RCC 7860 (cell line): ENCODE measurements at regions not wholly inside any gene's neighbourhood (a gene's known extent, or its start where the extent isn't known, plus 50 kb on each side); places are given as distances from the start of the nearest gene placed in this dataset.
A peak's percentile ranks its signal among the peaks of the same experiment; 100 is the strongest.
"Not testable (repeated sequence)": the region's sequence is repeated elsewhere in the genome, so short reads cannot be mapped to it uniquely, and the experiment has no call there.

ENCODE experiments used
- DNase-seq: peaks from one replicate; pipeline ENCODE4 v3.0.0-alpha.2; 2015; ENCODE audit warnings: low spot score
- FAIRE-seq: peaks from 2 replicates; lab custom pipeline; 2012; peaks lifted over from hg19 to GRCh38; lab: Jason Lieb, UNC

DNA sequence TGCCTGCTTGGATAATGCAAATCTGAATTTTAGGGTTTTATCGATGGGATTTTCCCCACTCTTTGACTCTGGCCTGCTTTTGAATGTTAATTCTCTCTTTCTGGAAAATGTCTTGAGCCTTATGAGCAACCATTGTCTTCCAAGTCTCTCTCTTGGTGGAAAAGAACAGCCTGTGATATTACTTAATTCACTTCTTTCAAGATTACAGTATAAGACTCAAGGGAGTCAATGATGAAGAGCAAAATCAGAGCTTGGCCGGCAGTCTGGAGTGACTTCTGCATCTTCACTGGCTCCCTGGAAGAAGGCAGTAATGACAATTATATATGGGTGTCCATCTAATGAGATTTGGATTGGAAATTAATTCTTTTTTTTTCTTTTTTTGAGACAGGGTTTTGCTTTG lies 122.9 kb upstream of the ZEB2 start:
- FAIRE-seq: no peak

DNA sequence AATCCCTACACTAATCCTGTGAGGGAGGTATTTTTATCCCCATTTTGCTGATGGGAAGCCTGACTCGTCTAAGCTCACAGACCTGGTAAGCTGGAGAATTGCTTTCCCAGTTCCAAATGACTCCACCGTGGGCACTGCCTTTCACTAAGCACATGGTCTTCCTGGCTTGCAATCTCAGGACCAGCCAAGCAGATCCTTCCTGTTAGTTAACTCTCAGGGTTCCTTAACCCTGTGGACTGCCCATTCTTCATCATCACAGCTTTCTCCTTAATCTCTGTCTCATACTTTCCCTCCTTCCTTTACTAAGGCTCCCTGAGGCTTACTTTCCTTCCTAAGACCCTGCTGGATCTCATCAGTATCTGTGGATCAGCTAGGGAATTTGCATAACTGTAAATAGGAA lies 122.2 kb upstream of the ZEB2 start:
- DNase-seq: peak; percentile 37
- no peak for FAIRE-seq

More for the DNA sequence above, 122.9 kb upstream of the ZEB2 start:
- DNase-seq: no peak

DNA sequence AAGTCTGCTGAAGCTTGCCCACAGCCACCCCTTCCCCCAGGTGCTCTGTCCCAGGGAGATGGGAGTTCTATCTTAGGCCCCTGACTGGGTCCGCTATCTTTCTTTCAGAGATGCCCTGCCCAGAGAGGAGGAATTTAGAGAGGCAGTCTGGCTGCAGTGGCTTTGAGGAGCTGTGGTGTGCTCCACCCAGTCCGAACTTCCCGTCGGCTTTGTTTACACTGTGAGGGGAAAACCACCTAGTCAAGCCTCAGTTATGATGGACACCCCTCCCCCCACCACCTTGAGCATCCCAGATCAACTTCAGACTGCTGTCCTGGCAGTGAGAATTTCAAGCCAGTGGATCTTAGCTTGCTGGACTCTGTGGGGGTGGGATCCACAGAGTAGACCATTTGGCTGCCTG lies 118.3 kb upstream of the ZEB2 start:
- not testable (repeated sequence) for DNase-seq, FAIRE-seq

DNA sequence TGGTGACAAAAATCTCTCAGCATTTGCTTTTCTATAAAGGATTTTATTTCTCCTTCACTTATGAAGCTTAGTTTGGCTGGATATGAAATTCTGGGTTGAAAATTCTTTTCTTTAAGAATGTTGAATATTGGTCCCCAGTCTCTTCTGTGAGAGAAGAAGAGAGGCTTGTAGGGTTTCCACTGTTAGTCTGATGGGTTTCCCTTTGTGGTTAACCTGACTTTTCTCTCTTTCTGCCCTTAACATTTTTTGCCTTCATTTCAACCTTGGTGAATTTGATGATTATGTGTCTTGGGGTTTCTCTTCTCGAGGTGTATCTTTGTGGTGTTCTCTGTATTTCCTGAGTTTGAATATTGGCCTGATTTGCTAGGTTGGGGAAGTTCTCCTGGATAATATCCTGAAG lies 116.9 kb upstream of the ZEB2 start:
- FAIRE-seq, DNase-seq: not testable (repeated sequence)

DNA sequence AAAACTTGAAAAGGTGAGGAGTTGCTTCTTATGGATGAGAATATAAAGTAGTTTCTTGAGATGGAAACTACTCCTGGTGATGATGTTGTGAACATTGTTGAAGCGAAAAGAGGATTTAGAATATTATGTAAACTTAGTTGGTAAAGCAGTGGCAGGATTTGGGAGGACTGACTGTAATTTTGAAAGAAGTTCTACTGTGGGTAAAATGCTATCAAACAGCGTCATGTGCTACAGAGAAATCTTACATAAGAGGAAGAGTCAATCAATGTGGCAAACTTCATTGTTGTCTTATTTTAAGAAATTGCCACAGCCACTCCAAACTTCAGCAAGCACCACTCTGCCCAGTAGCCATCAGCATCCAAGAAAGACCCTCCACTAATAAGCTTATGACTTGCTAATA lies 112.9 kb upstream of the ZEB2 start:
- FAIRE-seq: no peak

DNA sequence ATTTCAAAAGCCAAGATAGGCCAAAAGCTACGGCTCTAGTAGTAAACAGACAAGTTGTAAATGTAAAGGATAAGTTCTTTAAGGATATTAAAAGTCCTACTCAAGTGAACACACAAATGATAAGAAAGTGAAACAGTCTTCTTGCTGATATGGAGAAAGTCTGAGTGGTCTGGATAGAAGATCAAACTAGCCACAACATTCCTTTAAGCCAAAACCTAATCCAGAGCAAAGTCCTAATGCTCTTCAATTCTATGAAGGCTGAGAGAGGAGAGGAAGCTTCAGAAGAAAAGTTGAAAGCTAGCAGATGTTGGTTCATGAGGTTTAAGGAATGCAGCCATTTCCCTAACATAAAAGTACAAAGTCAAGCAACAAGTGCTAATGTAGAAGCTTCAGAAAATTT lies 111.7 kb upstream of the ZEB2 start:
- FAIRE-seq: no peak

More for the DNA sequence above, 112.9 kb upstream of the ZEB2 start:
- DNase-seq: no peak

DNA sequence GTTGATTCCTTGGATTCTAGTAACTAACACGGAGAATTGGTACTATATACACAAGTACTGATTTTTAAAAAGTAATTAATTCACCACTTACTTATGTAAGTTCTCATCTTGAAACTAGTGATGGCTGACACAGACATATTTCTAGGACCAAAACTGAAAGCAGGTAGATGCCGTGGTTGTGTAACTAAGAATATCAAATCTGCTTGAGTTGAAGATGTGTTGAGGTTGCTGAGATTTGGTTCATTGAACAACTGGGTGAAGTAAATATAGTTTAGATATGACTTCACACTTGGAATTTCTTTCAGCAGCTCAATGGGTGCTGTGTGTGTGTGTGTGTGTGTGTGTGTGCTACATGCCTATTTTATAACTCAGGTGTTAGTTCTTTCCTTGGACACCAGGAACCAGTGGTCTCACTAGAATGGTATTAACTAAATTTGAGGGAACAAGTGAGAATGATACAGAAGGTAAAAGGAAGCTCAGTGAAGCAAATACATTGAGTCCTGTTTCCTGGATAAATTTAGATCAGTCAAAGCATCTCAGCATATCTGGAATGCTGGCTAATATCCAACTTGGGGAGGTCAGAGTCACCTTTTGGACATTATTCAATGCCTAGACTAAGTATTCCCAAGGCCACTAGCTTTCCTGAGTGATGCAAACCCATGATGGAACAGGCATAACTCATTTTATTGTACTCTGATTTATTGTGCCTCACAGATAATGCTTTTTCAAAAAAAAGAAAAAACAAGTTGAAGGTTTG lies 110.7 kb upstream of the ZEB2 start:
- DNase-seq: peak; percentile 62
- peak; percentile 77 for FAIRE-seq

More for the DNA sequence above, 111.7 kb upstream of the ZEB2 start:
- no peak for DNase-seq

DNA sequence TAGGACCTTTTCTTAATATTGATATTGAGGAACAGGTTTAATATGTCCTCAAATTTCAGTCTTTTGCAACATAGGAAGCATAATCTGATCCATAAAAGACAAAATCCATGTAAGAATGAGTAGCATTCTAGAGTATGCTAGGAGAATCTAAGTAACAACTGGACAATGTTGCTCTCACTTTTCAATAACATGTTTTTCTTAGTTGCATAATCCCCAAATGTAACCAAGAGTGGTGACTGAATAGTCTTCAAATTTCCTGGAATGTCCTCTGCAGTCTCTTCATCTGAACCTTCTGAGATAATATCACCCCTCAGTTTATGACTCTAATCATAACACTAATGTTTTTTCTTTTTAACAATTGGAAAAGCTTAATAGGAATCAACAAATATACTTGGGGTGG lies 110.0 kb upstream of the ZEB2 start:
- DNase-seq (no peak), FAIRE-seq (no peak)

DNA sequence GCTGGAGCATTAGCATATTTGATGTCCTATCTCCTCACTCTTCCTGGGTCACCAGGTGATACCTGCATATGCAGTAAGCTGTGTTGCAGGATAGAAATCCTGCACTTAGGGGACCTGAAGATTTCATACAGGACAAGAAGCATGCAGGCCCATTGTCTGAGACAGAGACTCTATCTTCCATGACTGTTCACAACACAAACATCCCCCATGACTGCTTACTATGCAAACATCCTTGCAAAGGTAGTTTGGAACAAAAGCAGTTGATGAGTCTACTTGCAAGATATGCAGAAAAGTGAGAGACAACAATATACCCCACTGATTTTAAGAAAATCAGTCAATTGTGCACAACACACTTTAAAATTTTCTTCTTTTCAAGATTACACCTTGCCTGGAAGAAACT lies 108.6 kb upstream of the ZEB2 start:
- no peak for FAIRE-seq
- no peak for DNase-seq

DNA sequence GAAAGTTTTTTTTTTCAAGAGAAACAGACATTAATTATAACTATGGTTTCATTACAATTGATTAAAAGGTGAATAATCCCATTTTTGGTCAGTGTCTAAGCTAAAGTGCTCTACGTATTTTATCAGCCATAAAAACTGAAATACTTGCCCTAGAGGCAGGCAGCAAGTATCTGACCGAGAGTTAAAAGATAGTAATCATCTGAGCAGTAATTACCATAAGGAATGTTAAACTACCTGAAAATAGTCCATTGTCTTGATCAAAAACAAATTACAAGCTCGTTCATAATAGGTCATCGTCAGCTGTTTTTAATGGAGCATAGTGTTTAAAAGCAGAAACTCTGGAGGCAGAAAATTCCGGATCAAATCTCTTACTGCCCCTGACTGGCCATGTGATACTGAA lies 105.7 kb upstream of the ZEB2 start:
- FAIRE-seq: no peak

DNA sequence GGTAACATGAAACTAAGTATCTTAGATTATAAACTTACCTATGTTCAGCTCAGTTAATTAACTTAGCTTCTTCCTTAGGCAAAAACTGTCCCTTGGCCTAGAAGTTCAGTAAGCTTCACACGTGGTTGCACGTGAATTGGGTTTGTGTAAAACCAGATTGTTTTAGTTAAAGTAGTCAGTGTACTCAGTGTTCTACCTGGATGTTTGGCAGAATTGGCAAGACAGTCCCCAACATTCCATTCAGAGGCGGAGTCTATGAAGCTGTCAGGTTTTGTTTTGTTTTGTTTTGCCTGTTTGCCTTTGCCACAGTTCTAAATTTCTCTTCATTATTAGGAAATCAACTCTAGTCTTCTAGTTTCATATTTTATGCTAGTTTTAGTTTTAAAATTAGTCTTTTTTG lies 105.3 kb upstream of the ZEB2 start:
- FAIRE-seq (no peak), DNase-seq (no peak)

More for the DNA sequence above, 105.7 kb upstream of the ZEB2 start:
- no peak for DNase-seq

DNA sequence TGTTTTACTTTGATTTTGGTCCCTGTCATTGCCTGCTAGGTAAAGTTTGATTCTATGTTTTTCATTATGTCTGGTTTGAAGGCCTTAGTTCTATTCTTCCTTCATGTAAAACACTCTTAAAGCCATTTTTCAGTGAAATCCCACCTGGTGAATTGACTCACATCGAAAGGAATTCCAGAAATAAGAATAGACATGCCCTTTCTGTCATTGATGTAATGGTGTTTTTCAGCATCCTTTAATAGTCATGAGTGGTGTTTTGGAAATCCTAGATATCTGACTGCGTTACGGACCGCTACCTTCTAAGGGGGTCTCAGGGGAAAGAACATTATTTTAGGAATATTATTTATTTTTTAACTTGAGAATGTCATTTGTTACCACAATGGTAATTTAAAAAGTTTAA lies 104.5 kb upstream of the ZEB2 start:
- FAIRE-seq (no peak), DNase-seq (no peak)

DNA sequence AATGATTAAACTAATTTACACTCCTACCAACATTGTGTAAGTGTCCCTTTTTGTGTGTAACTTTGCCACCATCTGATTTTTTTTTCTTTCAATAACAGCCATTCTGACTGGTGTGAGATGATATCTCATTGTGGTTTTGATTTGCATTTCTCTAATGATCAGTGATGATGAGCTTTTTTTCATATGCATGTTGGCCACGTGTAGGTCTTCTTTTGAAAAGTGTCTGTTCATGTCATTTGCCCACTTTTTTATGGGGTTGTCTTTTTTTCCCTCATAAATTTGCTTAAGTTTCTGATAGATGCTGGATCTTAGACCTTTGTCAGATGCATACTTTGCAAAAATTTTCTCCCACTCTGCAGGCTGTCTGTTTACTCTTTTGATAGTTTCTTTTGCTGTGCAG lies 102.5 kb upstream of the ZEB2 start:
- not testable (repeated sequence) for FAIRE-seq, DNase-seq

DNA sequence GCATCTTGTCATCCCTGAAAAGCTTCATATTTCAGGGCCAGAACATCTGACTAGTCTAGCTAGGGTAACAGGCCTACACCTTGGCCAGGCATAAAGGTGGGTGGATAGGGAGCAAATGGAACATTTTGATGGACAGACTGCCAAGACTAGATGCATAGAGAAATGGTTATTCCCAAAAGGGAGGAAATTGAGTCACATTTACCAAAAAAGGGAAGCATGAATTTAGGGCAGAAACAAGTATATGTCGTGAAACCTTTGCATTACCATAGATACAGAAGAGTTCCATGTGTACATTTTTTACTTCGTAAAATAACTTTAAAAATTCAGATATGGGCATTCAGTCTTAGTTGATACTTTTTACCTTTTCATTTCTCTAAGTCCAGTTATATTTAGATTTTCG lies 101.3 kb upstream of the ZEB2 start:
- no peak for DNase-seq
- no peak for FAIRE-seq

DNA sequence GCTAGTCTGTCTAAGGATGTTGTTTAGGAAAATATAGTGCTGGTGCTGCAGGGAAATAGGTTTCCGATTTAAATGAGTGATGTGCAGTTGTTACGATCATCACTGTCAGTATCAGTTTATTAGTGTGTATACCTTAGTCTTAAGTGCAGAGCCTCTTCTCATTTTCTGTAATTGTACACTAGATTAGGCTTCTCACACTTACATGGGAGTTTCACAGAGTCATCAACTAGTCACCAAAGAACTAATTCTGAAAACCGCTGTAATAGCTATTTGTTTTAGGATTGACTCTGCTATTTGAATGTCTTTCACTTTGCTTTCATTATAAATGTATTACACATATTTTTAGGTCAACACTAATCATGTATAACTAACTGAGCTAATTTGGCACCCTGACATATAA lies 99.8 kb upstream of the ZEB2 start:
- no peak for DNase-seq
- no peak for FAIRE-seq

DNA sequence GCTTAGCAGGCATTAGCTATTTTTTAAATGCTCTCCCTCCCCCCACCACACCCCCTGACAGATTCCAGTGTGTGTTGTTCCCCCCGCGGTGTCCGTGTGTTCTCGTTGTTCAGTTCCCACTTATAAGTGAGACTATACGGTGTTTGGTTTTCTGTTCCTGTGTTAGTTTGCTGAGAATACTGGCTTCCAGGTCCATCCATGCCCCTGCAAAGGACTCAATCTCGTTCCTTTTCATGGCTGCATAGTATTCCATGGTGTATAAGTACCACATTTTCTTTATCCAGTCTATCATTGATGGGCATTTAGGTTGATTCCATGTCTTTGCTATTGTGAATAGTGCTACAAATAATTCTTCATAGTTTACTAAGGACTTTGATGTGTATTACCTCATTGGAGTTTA lies 97.3 kb upstream of the ZEB2 start:
- not testable (repeated sequence) for FAIRE-seq, DNase-seq

DNA sequence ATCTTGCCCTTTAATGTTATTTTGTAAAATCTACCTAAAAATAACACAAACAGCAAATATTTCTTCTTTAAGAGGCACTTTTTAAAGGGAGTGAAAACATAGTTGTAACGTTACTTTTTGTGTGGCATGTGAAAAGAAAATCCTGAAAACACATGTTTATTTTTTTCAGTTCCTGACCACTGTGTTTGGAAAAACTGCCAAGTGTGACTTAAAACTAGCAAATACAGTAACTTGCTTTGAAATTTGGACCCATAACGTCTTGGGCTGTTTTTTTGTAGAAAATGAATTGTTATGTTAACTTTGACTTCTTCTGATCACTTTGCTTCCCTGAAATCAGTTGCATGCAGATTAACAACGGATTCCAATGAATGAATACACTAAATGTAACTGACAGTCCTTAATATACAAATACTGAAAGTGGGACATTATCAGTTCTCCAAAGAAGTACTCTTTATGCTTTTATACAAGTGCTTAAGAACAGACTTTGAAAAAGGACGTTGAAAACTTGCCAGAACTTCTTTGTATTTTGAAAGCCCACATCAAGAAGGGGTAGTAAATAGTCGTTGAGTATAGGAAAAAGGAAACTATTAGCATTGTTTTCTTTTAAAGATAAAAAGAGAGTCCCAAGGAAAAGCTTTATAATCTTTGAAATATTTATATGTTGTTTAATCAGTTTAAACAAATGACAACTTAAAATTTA lies 96.1 kb upstream of the ZEB2 start:
- no peak for DNase-seq
- FAIRE-seq: no peak

DNA sequence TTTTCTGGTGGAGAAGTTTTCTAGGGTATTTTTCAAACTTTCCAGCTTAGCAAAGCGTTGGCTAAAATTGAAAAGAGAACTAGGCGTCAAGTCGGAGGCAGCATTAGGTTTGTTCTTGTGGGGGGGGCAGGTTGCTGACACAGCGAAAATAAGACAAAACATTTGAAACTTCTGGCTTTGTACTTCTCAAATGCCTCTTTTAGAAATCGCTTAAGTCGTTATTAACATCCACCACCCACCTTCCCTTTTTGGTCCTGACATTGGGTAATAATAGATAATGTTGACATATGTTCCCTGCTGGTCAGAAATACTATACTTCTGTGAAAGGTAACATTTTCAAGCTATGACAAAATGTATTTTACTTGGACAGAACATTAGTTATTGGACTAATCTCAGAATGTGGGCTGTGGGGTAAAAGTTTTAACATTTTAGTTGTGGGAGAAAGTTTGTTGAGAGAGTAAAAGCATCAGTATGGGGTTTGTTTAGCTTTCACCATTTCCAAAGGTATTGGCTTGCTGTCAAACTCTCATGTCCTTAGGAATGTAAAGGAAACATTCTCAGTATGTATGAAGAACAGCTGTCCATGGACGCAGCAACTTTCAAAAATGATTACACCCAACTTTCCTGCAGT lies 88.1 kb upstream of the ZEB2 start:
- DNase-seq (no peak), FAIRE-seq (no peak)

DNA sequence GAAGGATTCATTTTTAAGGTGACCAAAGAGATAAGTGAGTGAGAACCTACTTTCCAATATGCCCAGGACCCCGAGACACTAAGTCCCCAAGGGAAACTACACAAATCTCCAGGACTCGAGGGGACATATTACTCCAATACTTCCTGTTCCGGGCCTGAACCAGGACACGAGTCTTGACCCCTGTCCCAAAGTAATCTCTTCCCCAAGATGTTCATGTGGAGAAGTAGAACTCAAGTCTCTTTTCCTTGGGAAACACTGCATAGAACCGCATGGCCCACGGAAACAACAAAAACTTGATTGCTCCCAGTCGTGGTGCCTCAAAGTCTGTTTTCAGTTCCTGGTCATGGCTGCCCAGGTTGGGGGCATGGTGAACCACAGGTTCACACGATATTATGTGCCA lies 87.2 kb upstream of the ZEB2 start:
- no peak for FAIRE-seq

DNA sequence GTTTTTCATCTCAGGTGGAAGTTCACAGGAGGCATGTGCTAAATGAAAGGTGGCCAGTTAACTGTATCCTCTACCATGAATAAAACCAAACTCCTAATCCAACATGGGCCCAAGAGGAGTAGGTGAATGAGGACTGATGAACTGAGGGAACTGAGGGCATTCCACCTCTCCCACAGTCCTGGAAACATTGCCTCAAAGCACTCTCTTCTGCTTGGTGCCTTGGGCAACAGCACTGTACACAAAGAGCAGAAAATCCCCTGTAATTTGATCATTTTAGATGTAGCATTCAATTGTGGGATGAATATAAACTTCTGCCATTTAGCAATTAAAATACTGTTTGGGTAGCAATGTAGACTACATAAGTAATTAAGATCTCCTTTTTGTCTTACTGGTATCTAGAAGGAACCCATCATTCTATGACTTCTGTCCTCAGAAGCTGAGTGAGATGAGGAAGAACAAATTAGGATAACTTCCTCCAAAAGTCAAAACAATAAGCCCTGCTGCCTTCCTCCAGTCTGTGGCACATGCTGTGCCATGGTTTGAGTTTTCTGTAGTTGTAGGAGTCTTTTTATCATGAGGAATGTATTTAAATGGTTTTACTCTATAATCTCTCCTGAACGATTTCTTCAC lies 86.7 kb upstream of the ZEB2 start:
- FAIRE-seq (no peak), DNase-seq (no peak)

More for the DNA sequence above, 87.2 kb upstream of the ZEB2 start:
- no peak for DNase-seq

DNA sequence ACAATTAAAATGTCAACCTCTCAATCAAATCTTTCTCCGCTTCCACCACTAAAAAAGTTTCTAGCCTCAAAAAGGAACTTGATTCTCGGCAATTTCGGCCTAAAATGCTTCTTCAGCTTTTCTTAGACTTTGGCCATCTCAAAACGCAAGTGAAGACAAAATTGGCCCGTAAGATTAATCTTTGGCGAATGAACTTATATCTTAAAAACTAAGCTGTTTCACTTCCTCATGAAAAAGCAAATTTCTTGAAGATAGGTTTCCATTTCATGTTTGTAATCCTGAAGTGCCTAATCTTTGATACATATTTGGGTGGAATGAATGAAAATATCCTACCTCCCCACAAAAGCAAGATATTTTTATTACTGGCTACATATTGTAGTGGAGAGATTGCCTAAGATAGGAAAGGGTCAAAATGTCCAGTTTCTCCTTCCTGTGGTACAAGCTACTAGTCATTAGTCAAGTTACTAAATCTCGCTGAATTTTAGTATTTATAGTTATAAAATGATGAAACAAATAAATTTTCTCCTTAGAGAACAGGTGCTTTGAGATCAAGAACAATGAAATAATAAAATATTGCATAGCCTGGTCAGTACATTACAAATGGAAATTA lies 85.4 kb upstream of the ZEB2 start:
- FAIRE-seq (no peak), DNase-seq (no peak)
